ENCODE measurements at regions not wholly inside any gene's neighbourhood (a gene's known extent, or its start where the extent isn't known, plus 50 kb on each side); places are given as distances from the start of the nearest gene placed in this dataset.

GRCh38 chr1:240722788-240723187, 110.8 kb upstream of the GREM2 start:
- no peak overlapping the region for H3K27ac Mint-ChIP-seq

DNA sequence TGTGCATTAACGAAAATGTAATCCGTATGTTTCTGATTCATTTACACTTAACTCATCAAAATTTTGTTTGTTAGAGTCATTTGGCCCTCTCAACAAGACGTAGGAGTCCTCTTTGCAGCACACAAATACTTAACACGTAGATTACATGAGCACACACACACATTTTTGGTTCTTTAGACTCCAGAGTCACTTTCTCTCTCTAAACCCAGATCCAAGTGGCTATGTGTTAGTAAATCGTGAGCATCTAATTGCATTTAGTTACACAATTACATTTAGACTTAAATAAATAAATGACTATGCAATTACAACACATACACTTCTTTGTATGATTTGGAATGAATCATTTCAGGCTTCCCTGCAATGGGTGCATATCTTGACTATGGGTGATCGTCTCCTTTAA, 109.0 kb upstream of the GREM2 start:
- no peak overlapping the region for H3K4me2 ChIP-seq
- no peak for DNase-seq (ENCODE audit: low spot score)
- no peaks in the 10 kb centered on the region for H3K36me3 ChIP-seq (ENCODE audit: insufficient read depth)
- Mint-ChIP-seq H3K27me3 (ENCODE audit: insufficient read depth, low read depth, poor library complexity) (no peaks in the 10 kb centered on the region), H3K36me3 (ENCODE audit: low read depth) (peaks cover 4% of the 10 kb centered on the region; the same call in 2 of the 3 replicates), H3K9me3 (peaks cover 4% of the 10 kb centered on the region; the same call in 2 of the 3 replicates), H3K27ac (no peak overlapping the region), H3K4me3 (no peak overlapping the region), H3K4me1 (no peaks in the 10 kb centered on the region)
- H2AFZ ChIP-seq, result no peak overlapping the region
- H3K79me2 ChIP-seq (replicated peaks; ENCODE audit: insufficient read depth), result no peaks in the 10 kb centered on the region
- H3F3A ChIP-seq (replicated peaks; ENCODE audit: low read depth), result no peaks in the 10 kb centered on the region
- H4K20me1 ChIP-seq (replicated peaks; ENCODE audit: insufficient read depth), result no peaks in the 10 kb centered on the region
- no peak overlapping the region for H3K4me3 ChIP-seq
- no peaks in the 10 kb centered on the region for H3K27me3 ChIP-seq (ENCODE audit: insufficient read depth)
- H3K27ac ChIP-seq (ENCODE audit: low read depth), result no peak overlapping the region
- H3K4me1 ChIP-seq (ENCODE audit: insufficient read depth), result no peaks in the 10 kb centered on the region
- no peak for ATAC-seq
- no peaks in the 10 kb centered on the region for H3K9me2 ChIP-seq (ENCODE audit: insufficient read depth)
- TF ChIP-seq ZNF331 (CRISPR knock-in tag; IDR thresholded peaks at IDR 0.05; ENCODE audit: low read depth), result no peak

More at GRCh38 chr1:240722788-240723187, 110.8 kb upstream of the GREM2 start:
- Mint-ChIP-seq H3K27me3 (ENCODE audit: insufficient read depth, low read depth, poor library complexity) (no peaks in the 10 kb centered on the region), H3K4me3 (no peak overlapping the region), H3K36me3 (ENCODE audit: low read depth) (peaks cover 13% of the 10 kb centered on the region), H3K4me1 (no peaks in the 10 kb centered on the region), H3K9me3 (peaks cover 14% of the 10 kb centered on the region)
- Histone ChIP-seq H3K4me2 (no peak overlapping the region), H4K20me1 (replicated peaks; ENCODE audit: insufficient read depth) (no peaks in the 10 kb centered on the region), H3K9me2 (ENCODE audit: insufficient read depth) (0 out of 2 replicates have a peak, but pooled peaks cover 6% of the 10 kb centered on the region), H3F3A (replicated peaks; ENCODE audit: low read depth) (no peaks in the 10 kb centered on the region), H2AFZ (no peak overlapping the region), H3K27me3 (ENCODE audit: insufficient read depth) (no peaks in the 10 kb centered on the region), H3K4me3 (no peak overlapping the region), H3K36me3 (ENCODE audit: insufficient read depth) (no peaks in the 10 kb centered on the region), H3K79me2 (replicated peaks; ENCODE audit: insufficient read depth) (no peaks in the 10 kb centered on the region), H3K4me1 (ENCODE audit: insufficient read depth) (no peaks in the 10 kb centered on the region), H3K27ac (ENCODE audit: low read depth) (no peak overlapping the region)
- TF ChIP-seq, protein P1, sequence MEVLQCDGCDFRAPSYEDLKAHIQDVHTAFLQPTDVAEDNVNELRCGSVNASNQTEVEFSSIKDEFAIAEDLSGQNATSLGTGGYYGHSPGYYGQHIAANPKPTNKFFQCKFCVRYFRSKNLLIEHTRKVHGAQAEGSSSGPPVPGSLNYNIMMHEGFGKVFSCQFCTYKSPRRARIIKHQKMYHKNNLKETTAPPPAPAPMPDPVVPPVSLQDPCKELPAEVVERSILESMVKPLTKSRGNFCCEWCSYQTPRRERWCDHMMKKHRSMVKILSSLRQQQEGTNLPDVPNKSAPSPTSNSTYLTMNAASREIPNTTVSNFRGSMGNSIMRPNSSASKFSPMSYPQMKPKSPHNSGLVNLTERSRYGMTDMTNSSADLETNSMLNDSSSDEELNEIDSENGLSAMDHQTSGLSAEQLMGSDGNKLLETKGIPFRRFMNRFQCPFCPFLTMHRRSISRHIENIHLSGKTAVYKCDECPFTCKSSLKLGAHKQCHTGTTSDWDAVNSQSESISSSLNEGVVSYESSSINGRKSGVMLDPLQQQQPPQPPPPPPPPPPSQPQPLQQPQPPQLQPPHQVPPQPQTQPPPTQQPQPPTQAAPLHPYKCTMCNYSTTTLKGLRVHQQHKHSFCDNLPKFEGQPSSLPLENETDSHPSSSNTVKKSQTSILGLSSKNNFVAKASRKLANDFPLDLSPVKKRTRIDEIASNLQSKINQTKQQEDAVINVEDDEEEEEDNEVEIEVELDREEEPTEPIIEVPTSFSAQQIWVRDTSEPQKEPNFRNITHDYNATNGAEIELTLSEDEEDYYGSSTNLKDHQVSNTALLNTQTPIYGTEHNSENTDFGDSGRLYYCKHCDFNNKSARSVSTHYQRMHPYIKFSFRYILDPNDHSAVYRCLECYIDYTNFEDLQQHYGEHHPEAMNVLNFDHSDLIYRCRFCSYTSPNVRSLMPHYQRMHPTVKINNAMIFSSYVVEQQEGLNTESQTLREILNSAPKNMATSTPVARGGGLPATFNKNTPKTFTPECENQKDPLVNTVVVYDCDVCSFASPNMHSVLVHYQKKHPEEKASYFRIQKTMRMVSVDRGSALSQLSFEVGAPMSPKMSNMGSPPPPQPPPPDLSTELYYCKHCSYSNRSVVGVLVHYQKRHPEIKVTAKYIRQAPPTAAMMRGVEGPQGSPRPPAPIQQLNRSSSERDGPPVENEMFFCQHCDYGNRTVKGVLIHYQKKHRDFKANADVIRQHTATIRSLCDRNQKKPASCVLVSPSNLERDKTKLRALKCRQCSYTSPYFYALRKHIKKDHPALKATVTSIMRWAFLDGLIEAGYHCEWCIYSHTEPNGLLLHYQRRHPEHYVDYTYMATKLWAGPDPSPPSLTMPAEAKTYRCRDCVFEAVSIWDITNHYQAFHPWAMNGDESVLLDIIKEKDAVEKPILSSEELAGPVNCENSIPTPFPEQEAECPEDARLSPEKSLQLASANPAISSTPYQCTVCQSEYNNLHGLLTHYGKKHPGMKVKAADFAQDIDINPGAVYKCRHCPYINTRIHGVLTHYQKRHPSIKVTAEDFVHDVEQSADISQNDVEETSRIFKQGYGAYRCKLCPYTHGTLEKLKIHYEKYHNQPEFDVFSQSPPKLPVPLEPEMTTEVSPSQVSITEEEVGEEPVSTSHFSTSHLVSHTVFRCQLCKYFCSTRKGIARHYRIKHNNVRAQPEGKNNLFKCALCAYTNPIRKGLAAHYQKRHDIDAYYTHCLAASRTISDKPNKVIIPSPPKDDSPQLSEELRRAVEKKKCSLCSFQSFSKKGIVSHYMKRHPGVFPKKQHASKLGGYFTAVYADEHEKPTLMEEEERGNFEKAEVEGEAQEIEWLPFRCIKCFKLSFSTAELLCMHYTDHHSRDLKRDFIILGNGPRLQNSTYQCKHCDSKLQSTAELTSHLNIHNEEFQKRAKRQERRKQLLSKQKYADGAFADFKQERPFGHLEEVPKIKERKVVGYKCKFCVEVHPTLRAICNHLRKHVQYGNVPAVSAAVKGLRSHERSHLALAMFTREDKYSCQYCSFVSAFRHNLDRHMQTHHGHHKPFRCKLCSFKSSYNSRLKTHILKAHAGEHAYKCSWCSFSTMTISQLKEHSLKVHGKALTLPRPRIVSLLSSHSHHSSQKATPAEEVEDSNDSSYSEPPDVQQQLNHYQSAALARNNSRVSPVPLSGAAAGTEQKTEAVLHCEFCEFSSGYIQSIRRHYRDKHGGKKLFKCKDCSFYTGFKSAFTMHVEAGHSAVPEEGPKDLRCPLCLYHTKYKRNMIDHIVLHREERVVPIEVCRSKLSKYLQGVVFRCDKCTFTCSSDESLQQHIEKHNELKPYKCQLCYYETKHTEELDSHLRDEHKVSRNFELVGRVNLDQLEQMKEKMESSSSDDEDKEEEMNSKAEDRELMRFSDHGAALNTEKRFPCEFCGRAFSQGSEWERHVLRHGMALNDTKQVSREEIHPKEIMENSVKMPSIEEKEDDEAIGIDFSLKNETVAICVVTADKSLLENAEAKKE (CRISPR knock-in tag; IDR thresholded peaks at IDR 0.05), result no peak
- no peak for DNase-seq (ENCODE audit: low spot score)
- ATAC-seq, result no peak
